HEK293 (cell line): ENCODE measurements at regions not wholly inside any gene's neighbourhood (a gene's known extent, or its start where the extent isn't known, plus 50 kb on each side); places are given as distances from the start of the nearest gene placed in this dataset.
A peak's percentile ranks its signal among the peaks of the same experiment; 100 is the strongest.

Experiments
- CTCF ChIA-PET: fragments of 350-600 bp; formaldehyde crosslinking; extraction: SDS; loops from one replicate; lab custom pipeline; 2021; ENCODE audit warnings: antibody characterized with exemption; lab: Yijun Ruan, JAX
- POLR2A ChIA-PET: fragments of 300-600 bp; formaldehyde crosslinking; extraction: SDS; loops from one replicate; lab custom pipeline; 2020; ENCODE audit warnings: antibody characterized with exemption, inconsistent platforms; lab: Yijun Ruan, JAX
- H3K27ac ChIP-seq: fragments of 200-500 bp; sonication (Bioruptor generic); 2 replicates; pipeline ENCODE4 v1.5.1; 2014; ENCODE audit warnings: low read depth, low read length, control low read depth, inconsistent platforms; ENCODE audit errors: extremely low read depth
- H3K36me3 ChIP-seq, 2 experiments: fragments of 200-500 bp in 1 of 2; sonication (Bioruptor generic) in 1 of 2; 1 replicate in 1 of 2; 2 replicates in 1 of 2; pipeline ENCODE4 v1.5.1; 2014 to 2017; ENCODE audit warnings: inconsistent platforms in 2 of 2, low read length in 2 of 2; ENCODE audit not compliant: control insufficient read depth in 2 of 2, insufficient read depth in 1 of 2
- H3K4me1 ChIP-seq: fragments of 200-500 bp; sonication (Bioruptor generic); 2 replicates; pipeline ENCODE4 v1.5.1; 2014; ENCODE audit warnings: mild to moderate bottlenecking, low read length, inconsistent platforms; ENCODE audit not compliant: control insufficient read depth, insufficient read depth
- H3K4me3 ChIP-seq: 2 replicates; pipeline ENCODE4 v1.5.1; 2011; ENCODE audit warnings: low read depth, mild to moderate bottlenecking, control low read depth, low read length, moderate library complexity
- H3K9me3 ChIP-seq: fragments of 200-500 bp; sonication (Bioruptor generic); 2 replicates; pipeline ENCODE4 v1.5.1; 2014; ENCODE audit warnings: low read depth, low read length, inconsistent platforms; ENCODE audit not compliant: control insufficient read depth, insufficient read depth
- FEZF1 ChIP-seq: fragments of 450-650 bp; formaldehyde crosslinking; IDR thresholded peaks from 2 replicates; pipeline ENCODE4 v1.5.1; 2016; ENCODE audit warnings: missing biosample characterization, missing genetic modification characterization
- HOXA7 ChIP-seq: sonication (generic); formaldehyde crosslinking; IDR thresholded peaks from 2 replicates; pipeline ENCODE4 v1.8.1; 2022; ENCODE audit warnings: missing genetic modification reagents, borderline replicate concordance
- YY2 ChIP-seq: fragments of 450-650 bp; formaldehyde crosslinking; IDR thresholded peaks from 2 replicates; pipeline ENCODE4 v1.5.1; 2016; ENCODE audit warnings: missing biosample characterization, missing genetic modification characterization
- ZBTB17 ChIP-seq: fragments of 450-650 bp; formaldehyde crosslinking; IDR thresholded peaks from 2 replicates; pipeline ENCODE4 v1.5.1; 2016; ENCODE audit warnings: missing biosample characterization, missing genetic modification characterization
- ZBTB48 ChIP-seq: fragments of 450-650 bp; formaldehyde crosslinking; IDR thresholded peaks from 2 replicates; pipeline ENCODE4 v1.5.1; 2016; ENCODE audit warnings: missing biosample characterization, missing genetic modification characterization
- ZNF114 ChIP-seq: fragments of 450-650 bp; formaldehyde crosslinking; IDR thresholded peaks from 2 replicates; pipeline ENCODE4 v1.5.0; 2017; ENCODE audit warnings: missing biosample characterization, missing genetic modification characterization
- ZNF239 ChIP-seq: fragments of 450-650 bp; formaldehyde crosslinking; IDR thresholded peaks from 2 replicates; pipeline ENCODE4 v1.5.1; 2016; ENCODE audit warnings: missing biosample characterization, missing genetic modification characterization
- ZNF311 ChIP-seq: fragments of 450-650 bp; formaldehyde crosslinking; IDR thresholded peaks from 2 replicates; pipeline ENCODE4 v1.5.1; 2017; ENCODE audit warnings: missing biosample characterization, missing genetic modification characterization, borderline replicate concordance
- ZNF335 ChIP-seq: fragments of 450-650 bp; formaldehyde crosslinking; conservative IDR thresholded peaks from 2 replicates; pipeline ENCODE4 v1.5.1; 2016; ENCODE audit warnings: missing biosample characterization, missing genetic modification characterization
- ZNF549 ChIP-seq: fragments of 450-650 bp; IDR thresholded peaks from 2 replicates; pipeline ENCODE4 v1.5.1; 2018; ENCODE audit warnings: missing biosample characterization, missing genetic modification characterization, mild to moderate bottlenecking, inconsistent platforms, moderate library complexity
- ZNF560 ChIP-seq: fragments of 450-650 bp; formaldehyde crosslinking; IDR thresholded peaks from 2 replicates; pipeline ENCODE4 v1.5.1; 2017; ENCODE audit warnings: missing biosample characterization, missing genetic modification characterization, borderline replicate concordance
- ZNF561 ChIP-seq: fragments of 450-650 bp; IDR thresholded peaks from 2 replicates; pipeline ENCODE4 v1.5.1; 2018; ENCODE audit warnings: missing biosample characterization, missing genetic modification characterization, borderline replicate concordance
- ZNF660 ChIP-seq: fragments of 450-650 bp; IDR thresholded peaks from 2 replicates; pipeline ENCODE4 v1.5.1; 2018; ENCODE audit warnings: missing biosample characterization, mild to moderate bottlenecking, missing genetic modification characterization
- ZNF701 ChIP-seq: fragments of 450-650 bp; formaldehyde crosslinking; IDR thresholded peaks from 2 replicates; pipeline ENCODE4 v1.5.1; 2016; ENCODE audit warnings: missing biosample characterization, missing genetic modification characterization
- ZNF747 ChIP-seq: fragments of 450-650 bp; formaldehyde crosslinking; IDR thresholded peaks from 2 replicates; pipeline ENCODE4 v1.5.1; 2016; ENCODE audit warnings: missing biosample characterization, missing genetic modification characterization
- ZNF777 ChIP-seq: fragments of 450-650 bp; formaldehyde crosslinking; IDR thresholded peaks from 2 replicates; pipeline ENCODE4 v1.5.1; 2017; ENCODE audit warnings: missing biosample characterization, missing genetic modification characterization, borderline replicate concordance
- ZNF830 ChIP-seq: fragments of 450-650 bp; IDR thresholded peaks from 2 replicates; pipeline ENCODE4 v1.5.0; 2018; ENCODE audit warnings: missing biosample characterization, missing genetic modification characterization, low read depth, mild to moderate bottlenecking, moderate library complexity
- TF ChIP-seq, protein P1 (sequence below): sonication (generic); formaldehyde crosslinking; IDR thresholded peaks from 2 replicates; pipeline ENCODE4 v1.8.1; 2022; ENCODE audit warnings: mild to moderate bottlenecking, moderate library complexity, missing genetic modification reagents
- TF ChIP-seq, protein P2 (sequence below): fragments of 450-650 bp; formaldehyde crosslinking; IDR thresholded peaks from 2 replicates; pipeline ENCODE4 v1.5.1; 2017; ENCODE audit warnings: missing biosample characterization, missing genetic modification characterization
- TF ChIP-seq, protein P3 (sequence below): fragments of 450-650 bp; formaldehyde crosslinking; IDR thresholded peaks from 2 replicates; pipeline ENCODE4 v1.5.1; 2016; ENCODE audit warnings: missing biosample characterization, missing genetic modification characterization
- TF ChIP-seq, protein P4 (sequence below): fragments of 450-650 bp; formaldehyde crosslinking; IDR thresholded peaks from 2 replicates; pipeline ENCODE4 v1.5.1; 2016; ENCODE audit warnings: missing biosample characterization, missing genetic modification characterization, low read depth
- TF ChIP-seq, protein P5 (sequence below): fragments of 450-650 bp; formaldehyde crosslinking; IDR thresholded peaks from 2 replicates; pipeline ENCODE4 v1.5.1; 2016; ENCODE audit warnings: missing biosample characterization, missing genetic modification characterization

DNA sequence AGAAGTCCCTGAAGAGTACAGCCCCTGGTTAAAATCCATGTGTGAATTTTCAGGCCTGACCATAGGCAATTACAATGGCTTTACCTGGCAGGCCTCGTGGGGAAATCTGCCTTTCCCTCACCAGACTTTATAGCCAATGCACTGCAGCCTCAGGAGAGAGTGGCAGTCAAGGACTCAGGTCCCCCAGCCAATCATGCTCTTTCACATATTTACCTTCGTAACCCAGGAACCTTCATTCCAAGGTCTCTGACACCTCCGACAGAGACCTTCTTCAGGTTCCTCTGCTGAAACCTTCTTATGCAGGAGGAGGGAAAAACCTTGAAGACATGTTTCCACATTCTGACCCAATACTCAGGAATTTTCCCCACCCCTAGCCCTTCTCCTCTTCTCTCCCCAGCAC, 118.9 kb downstream of the FASLG start:
- CTCF ChIA-PET, result no interaction called here
- POLR2A ChIA-PET, result no interaction called here
- no peak for TF ChIP-seq ZNF561 (tag by site-specific recombination)
- no peak for TF ChIP-seq YY2 (tag by site-specific recombination)
- no peak for TF ChIP-seq ZNF701 (tag by site-specific recombination)
- no peak for TF ChIP-seq ZBTB48 (tag by site-specific recombination)
- TF ChIP-seq, protein P1, sequence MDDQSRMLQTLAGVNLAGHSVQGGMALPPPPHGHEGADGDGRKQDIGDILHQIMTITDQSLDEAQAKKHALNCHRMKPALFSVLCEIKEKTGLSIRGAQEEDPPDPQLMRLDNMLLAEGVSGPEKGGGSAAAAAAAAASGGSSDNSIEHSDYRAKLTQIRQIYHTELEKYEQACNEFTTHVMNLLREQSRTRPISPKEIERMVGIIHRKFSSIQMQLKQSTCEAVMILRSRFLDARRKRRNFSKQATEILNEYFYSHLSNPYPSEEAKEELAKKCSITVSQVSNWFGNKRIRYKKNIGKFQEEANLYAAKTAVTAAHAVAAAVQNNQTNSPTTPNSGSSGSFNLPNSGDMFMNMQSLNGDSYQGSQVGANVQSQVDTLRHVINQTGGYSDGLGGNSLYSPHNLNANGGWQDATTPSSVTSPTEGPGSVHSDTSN (CRISPR knock-in tag), result no peak
- TF ChIP-seq ZNF747 (tag by site-specific recombination), result no peak
- TF ChIP-seq ZNF560 (tag by site-specific recombination), result no peak
- TF ChIP-seq ZNF335 (tag by site-specific recombination), result no peak
- no peak overlapping the region for H3K27ac ChIP-seq
- H3K9me3 ChIP-seq, result no peaks in the 10 kb centered on the region
- H3K4me3 ChIP-seq, result no peak overlapping the region
- H3K4me1 ChIP-seq, result no peaks in the 10 kb centered on the region
- H3K36me3 ChIP-seq, result no peaks in the 10 kb centered on the region

DNA sequence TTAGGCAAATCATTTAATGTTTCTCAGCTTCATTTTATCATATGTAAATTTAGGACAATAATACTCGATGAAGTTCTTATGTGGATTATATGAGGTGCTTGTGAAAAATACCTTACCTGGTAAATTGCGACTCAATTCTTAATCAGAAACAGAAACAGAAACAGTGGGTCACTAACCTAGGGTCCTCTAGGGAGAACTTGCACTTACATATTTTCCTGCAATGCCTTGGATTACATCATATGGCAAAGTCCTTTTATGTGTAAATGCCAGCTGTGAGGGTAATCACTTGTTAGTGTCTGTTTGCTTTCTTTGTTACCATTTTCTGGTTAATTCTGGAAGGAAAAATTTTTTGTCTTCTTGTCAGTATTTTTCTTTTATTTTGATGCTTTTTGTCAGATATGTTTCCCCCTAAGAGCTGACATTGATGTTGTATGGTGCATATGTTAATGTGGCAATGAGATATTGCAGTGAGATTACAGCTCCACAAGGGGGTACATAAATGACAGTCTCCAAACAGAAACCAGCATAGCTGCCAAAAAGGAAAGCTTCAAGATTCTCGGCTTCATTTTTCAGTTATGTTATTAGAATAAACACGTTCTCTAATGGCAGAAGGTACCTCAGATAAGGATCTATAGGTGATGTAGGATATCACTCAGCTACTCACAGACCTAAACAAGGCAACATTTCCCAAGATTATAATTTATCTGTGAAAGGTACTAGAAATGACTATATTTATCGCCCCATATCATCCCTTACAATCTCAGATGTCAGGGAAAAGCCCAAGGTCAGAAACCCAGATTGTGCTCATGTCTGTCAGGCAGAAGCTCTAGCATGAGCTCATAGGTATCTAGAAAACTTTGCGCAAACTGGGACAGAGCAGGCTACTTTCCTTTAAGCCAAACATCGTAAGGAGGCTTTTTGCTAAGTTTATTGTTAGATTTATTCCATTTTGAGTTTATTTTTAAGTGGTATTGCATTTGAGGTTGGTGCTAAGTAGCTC, 119.9 kb downstream of the FASLG start:
- TF ChIP-seq FEZF1 (tag by site-specific recombination), result no peak
- TF ChIP-seq ZNF830 (tag by site-specific recombination), result no peak
- no peak for TF ChIP-seq ZNF114 (tag by site-specific recombination)
- no peak for TF ChIP-seq ZNF239 (tag by site-specific recombination)
- TF ChIP-seq, protein P2, sequence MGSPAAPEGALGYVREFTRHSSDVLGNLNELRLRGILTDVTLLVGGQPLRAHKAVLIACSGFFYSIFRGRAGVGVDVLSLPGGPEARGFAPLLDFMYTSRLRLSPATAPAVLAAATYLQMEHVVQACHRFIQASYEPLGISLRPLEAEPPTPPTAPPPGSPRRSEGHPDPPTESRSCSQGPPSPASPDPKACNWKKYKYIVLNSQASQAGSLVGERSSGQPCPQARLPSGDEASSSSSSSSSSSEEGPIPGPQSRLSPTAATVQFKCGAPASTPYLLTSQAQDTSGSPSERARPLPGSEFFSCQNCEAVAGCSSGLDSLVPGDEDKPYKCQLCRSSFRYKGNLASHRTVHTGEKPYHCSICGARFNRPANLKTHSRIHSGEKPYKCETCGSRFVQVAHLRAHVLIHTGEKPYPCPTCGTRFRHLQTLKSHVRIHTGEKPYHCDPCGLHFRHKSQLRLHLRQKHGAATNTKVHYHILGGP (tag by site-specific recombination), result no peak
- TF ChIP-seq, protein P3, sequence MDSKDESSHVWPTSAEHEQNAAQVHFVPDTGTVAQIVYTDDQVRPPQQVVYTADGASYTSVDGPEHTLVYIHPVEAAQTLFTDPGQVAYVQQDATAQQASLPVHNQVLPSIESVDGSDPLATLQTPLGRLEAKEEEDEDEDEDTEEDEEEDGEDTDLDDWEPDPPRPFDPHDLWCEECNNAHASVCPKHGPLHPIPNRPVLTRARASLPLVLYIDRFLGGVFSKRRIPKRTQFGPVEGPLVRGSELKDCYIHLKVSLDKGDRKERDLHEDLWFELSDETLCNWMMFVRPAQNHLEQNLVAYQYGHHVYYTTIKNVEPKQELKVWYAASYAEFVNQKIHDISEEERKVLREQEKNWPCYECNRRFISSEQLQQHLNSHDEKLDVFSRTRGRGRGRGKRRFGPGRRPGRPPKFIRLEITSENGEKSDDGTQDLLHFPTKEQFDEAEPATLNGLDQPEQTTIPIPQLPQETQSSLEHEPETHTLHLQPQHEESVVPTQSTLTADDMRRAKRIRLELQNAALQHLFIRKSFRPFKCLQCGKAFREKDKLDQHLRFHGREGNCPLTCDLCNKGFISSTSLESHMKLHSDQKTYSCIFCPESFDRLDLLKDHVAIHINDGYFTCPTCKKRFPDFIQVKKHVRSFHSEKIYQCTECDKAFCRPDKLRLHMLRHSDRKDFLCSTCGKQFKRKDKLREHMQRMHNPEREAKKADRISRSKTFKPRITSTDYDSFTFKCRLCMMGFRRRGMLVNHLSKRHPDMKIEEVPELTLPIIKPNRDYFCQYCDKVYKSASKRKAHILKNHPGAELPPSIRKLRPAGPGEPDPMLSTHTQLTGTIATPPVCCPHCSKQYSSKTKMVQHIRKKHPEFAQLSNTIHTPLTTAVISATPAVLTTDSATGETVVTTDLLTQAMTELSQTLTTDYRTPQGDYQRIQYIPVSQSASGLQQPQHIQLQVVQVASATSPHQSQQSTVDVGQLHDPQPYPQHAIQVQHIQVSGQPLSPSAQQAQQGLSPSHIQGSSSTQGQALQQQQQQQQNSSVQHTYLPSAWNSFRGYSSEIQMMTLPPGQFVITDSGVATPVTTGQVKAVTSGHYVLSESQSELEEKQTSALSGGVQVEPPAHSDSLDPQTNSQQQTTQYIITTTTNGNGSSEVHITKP (tag by site-specific recombination), result 0 out of 2 replicates have a peak, but pooled peaks have one; percentile 11
- no peak for TF ChIP-seq ZNF311 (tag by site-specific recombination)
- peak; percentile 21; the same call in 1 of the 2 replicates for TF ChIP-seq ZNF335 (tag by site-specific recombination)
- TF ChIP-seq, protein P4, sequence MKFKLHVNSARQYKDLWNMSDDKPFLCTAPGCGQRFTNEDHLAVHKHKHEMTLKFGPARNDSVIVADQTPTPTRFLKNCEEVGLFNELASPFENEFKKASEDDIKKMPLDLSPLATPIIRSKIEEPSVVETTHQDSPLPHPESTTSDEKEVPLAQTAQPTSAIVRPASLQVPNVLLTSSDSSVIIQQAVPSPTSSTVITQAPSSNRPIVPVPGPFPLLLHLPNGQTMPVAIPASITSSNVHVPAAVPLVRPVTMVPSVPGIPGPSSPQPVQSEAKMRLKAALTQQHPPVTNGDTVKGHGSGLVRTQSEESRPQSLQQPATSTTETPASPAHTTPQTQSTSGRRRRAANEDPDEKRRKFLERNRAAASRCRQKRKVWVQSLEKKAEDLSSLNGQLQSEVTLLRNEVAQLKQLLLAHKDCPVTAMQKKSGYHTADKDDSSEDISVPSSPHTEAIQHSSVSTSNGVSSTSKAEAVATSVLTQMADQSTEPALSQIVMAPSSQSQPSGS, result 0 out of 2 replicates have a peak, but pooled peaks have one; percentile 19
- TF ChIP-seq ZBTB17 (tag by site-specific recombination), result no peak
- TF ChIP-seq ZNF660 (tag by site-specific recombination), result 0 out of 2 replicates have a peak, but pooled peaks have one; percentile 16
- no peak for TF ChIP-seq ZNF777 (tag by site-specific recombination)
- no peak for TF ChIP-seq HOXA7 (CRISPR knock-in tag)
- TF ChIP-seq, protein P5, sequence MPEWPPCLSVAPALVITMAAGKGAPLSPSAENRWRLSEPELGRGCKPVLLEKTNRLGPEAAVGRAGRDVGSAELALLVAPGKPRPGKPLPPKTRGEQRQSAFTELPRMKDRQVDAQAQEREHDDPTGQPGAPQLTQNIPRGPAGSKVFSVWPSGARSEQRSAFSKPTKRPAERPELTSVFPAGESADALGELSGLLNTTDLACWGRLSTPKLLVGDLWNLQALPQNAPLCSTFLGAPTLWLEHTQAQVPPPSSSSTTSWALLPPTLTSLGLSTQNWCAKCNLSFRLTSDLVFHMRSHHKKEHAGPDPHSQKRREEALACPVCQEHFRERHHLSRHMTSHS (tag by site-specific recombination), result no peak
- no peak for TF ChIP-seq ZNF549 (tag by site-specific recombination)
- no peak overlapping the region for H3K27ac ChIP-seq
- no peaks in the 10 kb centered on the region for H3K4me1 ChIP-seq
- POLR2A ChIA-PET, result interaction anchor here (0.5 kb wide), 1 partner anchor 425 kb away, joined by 4 read pairs; no protein-coding TSS in a partner anchor
- no peaks in the 10 kb centered on the region for H3K9me3 ChIP-seq
- CTCF ChIA-PET, result interaction anchor here (0.6 to 1.6 kb wide), 3 partner anchors 14 to 1882 kb away, joined by 3 to 6 read pairs (median 3); no protein-coding TSS in a partner anchor
- no peaks in the 10 kb centered on the region for H3K36me3 ChIP-seq
- no peak overlapping the region for H3K4me3 ChIP-seq
